ENCODE measurements at regions not wholly inside any gene's neighbourhood (a gene's known extent, or its start where the extent isn't known, plus 50 kb on each side); places are given as distances from the start of the nearest gene placed in this dataset.

- ChIA-PET POLR2A (ENCODE audit: unreplicated experiment) (no interaction called here), CTCF (no interaction called here)
- no peak overlapping the region for H3K4me3 ChIP-seq
- H3K9me3 ChIP-seq (ENCODE audit: insufficient read depth, low read depth) = no peaks in the 10 kb centered on the region
- no peaks in the 10 kb centered on the region for H3K4me1 ChIP-seq (replicated peaks; ENCODE audit: insufficient read depth)
- intact Hi-C loops (cut with micrococcal nuclease; ENCODE audit: unreplicated experiment) = no loop called here
- no peak for DNase-seq
- H3K27me3 ChIP-seq (ENCODE audit: insufficient read depth, low read depth) = peaks cover 94% of the 10 kb centered on the region
- no peaks in the 10 kb centered on the region for H3K36me3 ChIP-seq (ENCODE audit: low read depth)
- H3K9me2 ChIP-seq (ENCODE audit: insufficient read depth) = no peaks in the 10 kb centered on the region
- no peak overlapping the region for H2AFZ ChIP-seq
- BruUV-seq (replicated peaks) = no TSS peak
- H3K79me2 ChIP-seq (ENCODE audit: low read depth) = no peaks in the 10 kb centered on the region
- no peak for TF ChIP-seq EZH2 (IDR thresholded peaks at IDR 0.05; ENCODE audit: low read depth)
- no peak for TF ChIP-seq CTCF (conservative IDR thresholded peaks at IDR 0.05)
- H3K4me2 ChIP-seq = no peak overlapping the region
- no peak overlapping the region for H3K27ac ChIP-seq
- H3F3A ChIP-seq (ENCODE audit: insufficient read depth, low read depth) = no peaks in the 10 kb centered on the region
- H4K20me1 ChIP-seq (ENCODE audit: insufficient read depth) = no peaks in the 10 kb centered on the region
These were observed 171.8 kb upstream of the PARP11 start for GRCh38 chr12:4044736-4045730.

- ChIA-PET CTCF (no interaction called here), POLR2A (ENCODE audit: unreplicated experiment) (no interaction called here)
- no peak for DNase-seq
- H3F3A ChIP-seq (ENCODE audit: insufficient read depth, low read depth) = no peaks in the 10 kb centered on the region
- no peak overlapping the region for H3K27ac ChIP-seq
- H4K20me1 ChIP-seq (ENCODE audit: insufficient read depth) = no peaks in the 10 kb centered on the region
- BruUV-seq (replicated peaks) = no TSS peak
- H3K36me3 ChIP-seq (ENCODE audit: low read depth) = no peaks in the 10 kb centered on the region
- H2AFZ ChIP-seq = no peak overlapping the region
- H3K9me3 ChIP-seq (ENCODE audit: insufficient read depth, low read depth) = no peaks in the 10 kb centered on the region
- no peaks in the 10 kb centered on the region for H3K4me1 ChIP-seq (replicated peaks; ENCODE audit: insufficient read depth)
- H3K79me2 ChIP-seq (ENCODE audit: low read depth) = no peaks in the 10 kb centered on the region
- H3K27me3 ChIP-seq (ENCODE audit: insufficient read depth, low read depth) = peaks cover 92% of the 10 kb centered on the region
- no peaks in the 10 kb centered on the region for H3K9me2 ChIP-seq (ENCODE audit: insufficient read depth)
- TF ChIP-seq CTCF (conservative IDR thresholded peaks at IDR 0.05) (no peak), EZH2 (IDR thresholded peaks at IDR 0.05; ENCODE audit: low read depth) (no peak)
- H3K4me2 ChIP-seq = no peak overlapping the region
- intact Hi-C loops (cut with micrococcal nuclease; ENCODE audit: unreplicated experiment) = no loop called here
- no peak overlapping the region for H3K4me3 ChIP-seq
These were observed 170.9 kb upstream of the PARP11 start for GRCh38 chr12:4044101-4044500.

DNA sequence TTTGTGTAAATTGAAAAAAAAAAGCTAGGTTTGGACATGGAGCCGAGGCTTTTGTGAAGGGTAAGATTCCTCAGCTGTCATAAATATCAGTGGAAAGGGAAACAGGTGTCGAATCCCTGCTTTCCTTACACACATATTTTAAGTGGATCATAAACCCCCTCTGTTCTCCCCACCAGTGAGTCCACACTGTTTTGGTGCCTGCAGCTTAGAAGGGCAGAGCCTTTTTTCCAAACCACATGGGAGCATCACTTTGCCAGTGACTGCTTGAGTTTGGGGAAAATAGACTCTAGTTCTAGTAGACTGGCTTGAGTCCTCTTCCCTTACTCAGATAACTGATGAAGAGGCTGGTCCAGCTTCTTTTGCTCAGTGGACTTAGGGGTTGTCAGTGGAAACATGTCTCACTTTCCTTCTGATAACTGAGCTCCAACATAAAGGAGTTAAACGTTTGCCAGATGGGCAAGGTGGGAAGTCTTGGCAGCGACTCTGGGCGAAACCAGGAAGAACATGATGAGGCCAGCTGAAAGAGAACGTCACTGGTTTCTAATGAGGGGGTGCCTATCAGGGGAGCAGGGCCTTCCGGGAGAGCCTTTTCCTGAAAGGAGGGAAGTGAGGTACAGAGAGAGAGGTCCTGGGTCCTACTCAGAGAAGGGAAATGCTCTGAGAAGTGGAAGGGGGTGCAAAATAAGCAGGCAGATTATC, 168.1 kb upstream of the PARP11 start:
- no peak overlapping the region for H2AFZ ChIP-seq
- no peaks in the 10 kb centered on the region for H4K20me1 ChIP-seq (ENCODE audit: insufficient read depth)
- H3K79me2 ChIP-seq (ENCODE audit: low read depth) = no peaks in the 10 kb centered on the region
- H3F3A ChIP-seq (ENCODE audit: insufficient read depth, low read depth) = no peaks in the 10 kb centered on the region
- no TSS peak for BruUV-seq (replicated peaks)
- CTCF ChIA-PET = no interaction called here
- POLR2A ChIA-PET (ENCODE audit: unreplicated experiment) = no interaction called here
- no peaks in the 10 kb centered on the region for H3K4me1 ChIP-seq (replicated peaks; ENCODE audit: insufficient read depth)
- H3K27me3 ChIP-seq (ENCODE audit: insufficient read depth, low read depth) = peaks cover 77% of the 10 kb centered on the region
- H3K27ac ChIP-seq = no peak overlapping the region
- H3K4me2 ChIP-seq = no peak overlapping the region
- DNase-seq = no peak
- no peaks in the 10 kb centered on the region for H3K36me3 ChIP-seq (ENCODE audit: low read depth)
- H3K9me3 ChIP-seq (ENCODE audit: insufficient read depth, low read depth) = no peaks in the 10 kb centered on the region
- no peak for TF ChIP-seq CTCF (conservative IDR thresholded peaks at IDR 0.05)
- no peak for TF ChIP-seq EZH2 (IDR thresholded peaks at IDR 0.05; ENCODE audit: low read depth)
- H3K9me2 ChIP-seq (ENCODE audit: insufficient read depth) = no peaks in the 10 kb centered on the region
- H3K4me3 ChIP-seq = no peak overlapping the region
- intact Hi-C loops (cut with micrococcal nuclease; ENCODE audit: unreplicated experiment) = no loop called here

All from PC-9 (cell line).